Fibroblast of villous mesenchyme (primary cell): ENCODE measurements at regions not wholly inside any gene's neighbourhood (a gene's known extent, or its start where the extent isn't known, plus 50 kb on each side); places are given as distances from the start of the nearest gene placed in this dataset.
"Not testable (repeated sequence)": the region's sequence is repeated elsewhere in the genome, so short reads cannot be mapped to it uniquely, and the experiment has no call there.

Experiments
- DNase-seq: peaks from one replicate; pipeline ENCODE4 v3.0.0-alpha.2; 2010; ENCODE audit warnings: low read depth
- H3K4me3 ChIP-seq: 2 replicates; pipeline ENCODE4 v1.5.1; 2011; ENCODE audit warnings: low read depth, mild to moderate bottlenecking, low read length
- TF ChIP-seq, protein P1 (sequence below): IDR thresholded peaks from 2 replicates; pipeline ENCODE4 v1.5.1; 2012; ENCODE audit warnings: low read depth, mild to moderate bottlenecking, low read length; ENCODE audit not compliant: insufficient read depth

DNA sequence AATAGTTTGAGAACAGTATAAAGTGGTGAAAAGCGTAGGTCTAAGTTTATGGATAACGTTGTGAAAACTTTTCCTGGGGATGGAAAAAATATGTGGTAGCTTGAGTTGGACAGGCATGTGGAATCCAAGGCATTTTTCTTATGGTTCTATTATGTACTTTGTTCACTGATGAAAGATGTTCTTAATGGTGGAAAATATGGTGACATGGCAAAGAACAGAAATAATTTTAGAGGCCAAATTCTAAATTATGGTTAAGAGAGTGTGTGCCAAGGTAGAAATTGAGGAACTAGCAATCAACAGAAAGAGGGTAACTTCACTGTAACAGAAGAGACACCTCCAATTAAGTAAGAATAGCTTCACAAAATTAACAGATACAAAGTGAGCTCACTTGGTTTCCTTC, 427.8 kb downstream of the SLC6A15 start:
- TF ChIP-seq, protein P1, sequence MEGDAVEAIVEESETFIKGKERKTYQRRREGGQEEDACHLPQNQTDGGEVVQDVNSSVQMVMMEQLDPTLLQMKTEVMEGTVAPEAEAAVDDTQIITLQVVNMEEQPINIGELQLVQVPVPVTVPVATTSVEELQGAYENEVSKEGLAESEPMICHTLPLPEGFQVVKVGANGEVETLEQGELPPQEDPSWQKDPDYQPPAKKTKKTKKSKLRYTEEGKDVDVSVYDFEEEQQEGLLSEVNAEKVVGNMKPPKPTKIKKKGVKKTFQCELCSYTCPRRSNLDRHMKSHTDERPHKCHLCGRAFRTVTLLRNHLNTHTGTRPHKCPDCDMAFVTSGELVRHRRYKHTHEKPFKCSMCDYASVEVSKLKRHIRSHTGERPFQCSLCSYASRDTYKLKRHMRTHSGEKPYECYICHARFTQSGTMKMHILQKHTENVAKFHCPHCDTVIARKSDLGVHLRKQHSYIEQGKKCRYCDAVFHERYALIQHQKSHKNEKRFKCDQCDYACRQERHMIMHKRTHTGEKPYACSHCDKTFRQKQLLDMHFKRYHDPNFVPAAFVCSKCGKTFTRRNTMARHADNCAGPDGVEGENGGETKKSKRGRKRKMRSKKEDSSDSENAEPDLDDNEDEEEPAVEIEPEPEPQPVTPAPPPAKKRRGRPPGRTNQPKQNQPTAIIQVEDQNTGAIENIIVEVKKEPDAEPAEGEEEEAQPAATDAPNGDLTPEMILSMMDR = no peak
- no peak for DNase-seq

DNA sequence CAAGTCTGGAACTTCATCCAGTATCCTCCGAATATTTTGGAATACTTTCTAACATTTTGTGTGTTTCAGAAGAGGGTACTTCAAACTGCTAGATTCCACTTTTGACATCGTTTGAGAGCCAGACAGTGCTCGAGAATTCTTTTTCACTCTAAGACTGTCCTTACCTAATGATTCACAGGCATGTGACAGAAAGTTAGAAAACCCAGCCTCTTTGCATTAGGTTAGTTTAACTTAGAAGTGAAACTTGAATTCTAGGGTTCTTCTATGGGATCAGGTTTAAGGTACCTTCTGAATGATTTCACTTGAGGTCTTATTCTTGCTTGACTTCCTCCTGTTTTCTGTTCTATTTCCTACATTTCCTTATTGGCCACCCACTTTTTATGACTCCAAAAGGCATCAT, 431.8 kb downstream of the SLC6A15 start:
- no peak overlapping the region for H3K4me3 ChIP-seq
- TF ChIP-seq, protein P1 = no peak
- DNase-seq = no peak

More for the DNA sequence above, 427.8 kb downstream of the SLC6A15 start:
- no peak overlapping the region for H3K4me3 ChIP-seq

DNA sequence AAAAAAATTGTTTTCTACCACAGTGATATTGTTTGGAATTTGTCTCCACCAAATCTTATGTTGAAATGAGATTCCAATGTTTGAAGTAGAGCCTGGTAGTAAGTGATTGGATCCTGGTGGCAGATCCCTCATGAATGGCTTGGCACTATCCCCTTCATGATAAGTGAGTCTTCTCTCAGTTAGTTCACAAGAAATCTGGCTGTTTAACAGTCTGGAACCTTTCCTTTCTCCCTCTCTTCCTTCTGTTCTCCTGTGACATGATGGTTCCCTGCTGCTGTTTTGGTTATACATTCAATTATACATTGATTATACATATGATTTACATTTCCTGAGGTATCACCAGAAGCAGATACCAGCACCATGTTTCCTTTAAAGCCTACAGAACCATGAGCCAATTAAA, 442.2 kb downstream of the SLC6A15 start:
- H3K4me3 ChIP-seq = no peak overlapping the region
- no peak for DNase-seq
- TF ChIP-seq, protein P1 = no peak

DNA sequence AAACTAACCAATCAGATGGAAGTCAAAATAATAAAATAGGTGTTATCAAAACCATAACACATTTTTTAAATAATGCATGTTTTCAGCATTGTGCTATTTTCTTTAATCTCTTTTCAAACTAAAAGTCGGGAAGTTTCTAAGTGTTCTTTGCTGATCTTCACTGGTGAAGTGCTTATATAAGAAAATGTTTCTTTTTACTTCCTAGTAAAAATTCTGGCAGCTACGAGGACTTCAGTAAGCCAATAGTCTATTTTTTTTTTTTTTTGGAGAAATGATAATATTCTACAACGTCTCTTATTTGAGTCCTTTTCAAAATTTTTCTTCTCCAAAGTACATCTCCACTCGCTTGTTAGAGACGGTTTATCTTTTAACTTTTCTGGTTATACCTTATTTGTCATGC, 448.0 kb downstream of the SLC6A15 start:
- TF ChIP-seq, protein P1 = no peak
- DNase-seq = no peak
- no peak overlapping the region for H3K4me3 ChIP-seq

DNA sequence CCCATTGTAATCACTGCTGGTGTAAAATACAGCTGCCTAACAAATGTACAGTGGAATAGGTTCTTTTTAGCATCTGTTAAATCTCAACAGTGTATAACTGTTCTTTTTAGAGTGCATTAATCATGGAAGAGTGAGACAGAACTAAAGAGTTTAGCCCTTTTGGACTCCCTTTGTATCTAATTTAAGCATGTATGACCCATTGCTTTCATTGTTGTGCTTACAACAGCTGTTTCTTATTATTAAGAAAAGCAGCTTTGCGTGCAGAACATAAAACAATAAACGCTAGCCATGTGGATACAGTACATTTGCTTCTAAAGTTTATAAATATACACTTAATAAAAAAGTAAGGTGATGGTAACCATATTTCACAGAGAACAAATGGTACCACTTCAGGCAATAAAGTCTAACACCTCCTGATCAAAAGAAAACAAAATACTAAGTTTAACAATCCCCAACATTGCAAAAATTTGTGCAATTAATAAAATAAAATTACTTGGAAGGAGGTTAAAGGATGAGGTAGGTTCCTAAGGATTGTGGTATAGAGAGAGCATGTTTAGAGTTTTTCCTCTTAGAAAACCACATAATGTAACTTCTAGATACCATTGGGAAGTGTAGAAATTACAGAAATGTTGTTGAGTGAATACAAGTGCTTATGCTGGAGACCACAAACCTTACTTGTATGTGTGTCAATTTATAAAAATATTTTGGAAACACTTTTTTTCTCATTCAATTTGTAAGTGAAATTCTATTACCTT, 448.7 kb downstream of the SLC6A15 start:
- H3K4me3 ChIP-seq = no peak overlapping the region
- DNase-seq = peak; percentile 70
- TF ChIP-seq, protein P1 = no peak

DNA sequence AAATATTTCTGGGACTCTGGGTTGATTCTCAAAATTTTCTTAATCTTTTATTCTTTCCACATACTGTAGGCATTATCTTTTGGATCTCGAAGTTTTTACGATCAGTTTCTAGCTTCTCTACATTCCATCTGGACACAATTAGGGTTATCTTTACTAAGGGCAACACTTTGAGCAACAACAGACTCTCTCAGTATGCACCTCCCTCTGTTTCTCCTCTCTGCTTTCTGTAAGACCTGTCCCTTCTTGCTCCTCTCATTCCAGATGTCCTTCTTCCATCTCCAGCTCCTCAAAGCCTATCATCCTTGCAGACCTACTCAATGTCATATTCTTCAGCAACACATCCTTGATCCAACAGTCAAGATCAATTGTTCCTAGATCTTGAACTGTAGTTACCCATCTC, 457.0 kb downstream of the SLC6A15 start:
- DNase-seq = peak; percentile 8
- TF ChIP-seq, protein P1 = no peak
- no peak overlapping the region for H3K4me3 ChIP-seq

DNA sequence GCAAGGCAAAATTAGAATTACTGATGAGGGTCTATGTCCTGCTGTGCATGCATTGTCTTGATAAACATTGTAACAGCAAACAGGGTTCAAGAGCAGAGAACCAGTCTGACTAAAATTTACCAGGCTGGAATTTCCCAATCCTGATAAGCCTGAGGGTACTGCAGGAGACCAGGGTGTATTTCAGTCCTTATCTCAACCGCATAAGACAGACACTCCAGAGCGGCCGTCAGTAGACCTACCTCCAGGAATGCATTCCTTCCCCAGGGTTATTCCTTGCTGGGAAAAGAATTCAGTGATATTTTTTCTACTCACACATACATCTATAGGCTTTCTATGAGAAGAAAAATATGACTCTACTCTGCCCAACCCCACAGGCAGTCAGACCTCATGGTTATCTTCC, 466.1 kb downstream of the SLC6A15 start:
- H3K4me3 ChIP-seq, DNase-seq: not testable (repeated sequence)
